Transverse colon (tissue), 4 donors: ENCODE measurements at regions not wholly inside any gene's neighbourhood (a gene's known extent, or its start where the extent isn't known, plus 50 kb on each side); places are given as distances from the start of the nearest gene placed in this dataset.

ENCODE experiments used
- DNase-seq: peaks from one replicate; pipeline ENCODE4 v3.0.0-alpha.2; 2019
- H3K27ac ChIP-seq, 4 donors: fragments of 200-600 bp; sonication (generic); 2 replicates each; pipeline ENCODE4 v1.5.1; 2016 to 2018; ENCODE audit warnings: inconsistent platforms in 4 of 4
- H3K27me3 ChIP-seq: fragments of 200-600 bp; sonication (generic); 2 replicates; pipeline ENCODE4 v1.5.1; 2017; ENCODE audit warnings: inconsistent platforms
- H3K36me3 ChIP-seq, 4 donors: fragments of 200-600 bp; sonication (generic); 2 replicates each; pipeline ENCODE4 v1.5.1; 2017 to 2019; ENCODE audit warnings: inconsistent platforms in 4 of 4
- H3K4me1 ChIP-seq, 4 donors: fragments of 200-600 bp; sonication (generic); 2 replicates each; pipeline ENCODE4 v1.5.1; 2017 to 2020; ENCODE audit warnings: inconsistent platforms in 4 of 4
- H3K4me3 ChIP-seq, 4 donors: fragments of 200-600 bp; sonication (generic); 1 replicate in 1 of 4; 2 replicates in 3 of 4; pipeline versions ENCODE4 v1.5.1 to v1.6.1; 2017 to 2019; ENCODE audit warnings: inconsistent platforms in 4 of 4
- H3K9me3 ChIP-seq, 2 donors: fragments of 200-600 bp; sonication (generic); 2 replicates each; pipeline ENCODE4 v1.5.1; 2017 to 2019; ENCODE audit warnings: inconsistent platforms in 2 of 2
- CTCF ChIP-seq, 5 experiments: fragments of 200-600 bp in 3 of 5; fragments of 450-650 bp in 2 of 5; sonication (generic) in 3 of 5; IDR thresholded peaks; 1 replicate in 2 of 5; 2 replicates in 3 of 5; pipeline ENCODE4 v1.5.1; 2016 to 2017; ENCODE audit warnings: antibody characterized with exemption in 5 of 5, inconsistent platforms in 3 of 5, mild to moderate bottlenecking in 2 of 5, moderate library complexity in 1 of 5
- EP300 ChIP-seq: sonication (generic); formaldehyde crosslinking; IDR thresholded peaks from one replicate; pipeline ENCODE4 v1.6.1; 2017; ENCODE audit warnings: antibody characterized with exemption, low read depth
- POLR2A ChIP-seq: fragments of 450-650 bp; IDR thresholded peaks from one replicate; pipeline ENCODE4 v1.6.1; 2016; ENCODE audit warnings: antibody characterized with exemption, mild to moderate bottlenecking, moderate library complexity
- POLR2AphosphoS5 ChIP-seq, 3 donors: sonication (generic); formaldehyde crosslinking; IDR thresholded peaks; one replicate each; pipeline ENCODE4 v1.6.1; 2016; ENCODE audit warnings: antibody characterized with exemption in 3 of 3
- WGBS, 2 donors: methylation state at CpG; one replicate each; pipeline ENCODE4 v1.1.5; 2018; ENCODE audit warnings: low coverage in 1 of 2; 5-methylcytosine and 5-hydroxymethylcytosine counted together
- in situ Hi-C, 4 donors: fragments of 200-750 bp; cut with MboI; loops; one replicate each; pipeline versions ENCODE4 v1.15.0 to v1.15.1; 2017; ENCODE audit warnings: low sequenced_read_pairs in 3 of 4, low pct_ligation_motif_present in 1 of 4, low pct_unique_long_range_greater_than_20kb in 1 of 4
- intact Hi-C: fragments of 100-400 bp; cut with DNase I; formaldehyde crosslinking; loops from one replicate; pipeline ENCODE4 v1.15.1; 2023; ENCODE audit warnings: low total_unique reads

GRCh38 chr13:103443604-103444003, 377.4 kb upstream of the SLC10A2 start:
- intact Hi-C loops = no loop called here
- Histone ChIP-seq H3K4me3 (no peak overlapping the region), H3K9me3 (no peaks in the 10 kb centered on the region), H3K27me3 (no peaks in the 10 kb centered on the region), H3K36me3 (no peaks in the 10 kb centered on the region), H3K4me1 (no peaks in the 10 kb centered on the region), H3K27ac (no peak overlapping the region)
- 89 to 93% methylated on average over 4 of the region's 4 CpGs for WGBS, 2 donors
- no peak for DNase-seq
- in situ Hi-C loops = no loop called here
- no peak for TF ChIP-seq EP300
- no peak for TF ChIP-seq POLR2A
- no peak for TF ChIP-seq POLR2AphosphoS5 (IDR thresholded peaks at IDR 0.05)

GRCh38 chr13:103437651-103438050, 371.4 kb upstream of the SLC10A2 start:
- intact Hi-C loops (no loop called here), in situ Hi-C loops (no loop called here)
- DNase-seq = no peak
- Histone ChIP-seq H3K27ac (no peak overlapping the region), H3K27me3 (no peaks in the 10 kb centered on the region), H3K9me3 (no peaks in the 10 kb centered on the region), H3K36me3 (no peaks in the 10 kb centered on the region), H3K4me1 (no peaks in the 10 kb centered on the region), H3K4me3 (no peak overlapping the region)
- 53 to 70% methylated on average over 1 of the region's 1 CpG for WGBS, 2 donors
- TF ChIP-seq CTCF (IDR thresholded peaks at IDR 0.05) (no peak), POLR2A (no peak), EP300 (no peak), POLR2AphosphoS5 (IDR thresholded peaks at IDR 0.05) (no peak)

GRCh38 chr13:103436057-103436654, 369.9 kb upstream of the SLC10A2 start:
- intact Hi-C loops = no loop called here

GRCh38 chr13:103431856-103432255, 365.6 kb upstream of the SLC10A2 start:
- Histone ChIP-seq H3K4me3 (no peak overlapping the region), H3K36me3 (no peaks in the 10 kb centered on the region), H3K27me3 (no peaks in the 10 kb centered on the region), H3K27ac (no peak overlapping the region), H3K4me1 (no peaks in the 10 kb centered on the region), H3K9me3 (peaks cover 0 to 3% of the 10 kb centered on the region in 2 donors)
- in situ Hi-C loops (no loop called here), intact Hi-C loops (no loop called here)
- TF ChIP-seq POLR2A (no peak), EP300 (no peak), CTCF (IDR thresholded peaks at IDR 0.05) (no peak), POLR2AphosphoS5 (IDR thresholded peaks at IDR 0.05) (no peak)
- no peak for DNase-seq
- WGBS, 2 donors = 55 to 56% methylated on average over 3 of the region's 3 CpGs

More at GRCh38 chr13:103436057-103436654, 369.9 kb upstream of the SLC10A2 start:
- Histone ChIP-seq H3K27me3 (no peaks in the 10 kb centered on the region), H3K4me3 (no peak overlapping the region), H3K9me3 (no peaks in the 10 kb centered on the region), H3K36me3 (no peaks in the 10 kb centered on the region), H3K27ac (no peak overlapping the region), H3K4me1 (no peaks in the 10 kb centered on the region)
- in situ Hi-C loops = no loop called here
- DNase-seq = no peak
- TF ChIP-seq POLR2AphosphoS5 (IDR thresholded peaks at IDR 0.05) (no peak), CTCF (IDR thresholded peaks at IDR 0.05) (no peak), POLR2A (no peak), EP300 (no peak)
- WGBS, 2 donors = 64 to 83% methylated on average over 3 to 10 of the region's 10 CpGs

- H3K27ac ChIP-seq = no peak overlapping the region
- 43 to 48% methylated on average over 4 of the region's 4 CpGs for WGBS, 2 donors
- TF ChIP-seq POLR2A = no peak
- TF ChIP-seq POLR2AphosphoS5 (IDR thresholded peaks at IDR 0.05) = no peak
- TF ChIP-seq EP300 = no peak
- TF ChIP-seq CTCF (IDR thresholded peaks at IDR 0.05) = no peak
- intact Hi-C loops (no loop called here), in situ Hi-C loops (no loop called here)
- peaks cover 0 to 3% of the 10 kb centered on the region in 2 donors for H3K9me3 ChIP-seq
- H3K27me3 ChIP-seq = no peaks in the 10 kb centered on the region
- no peak for DNase-seq
- no peak overlapping the region for H3K4me3 ChIP-seq
- no peaks in the 10 kb centered on the region for H3K4me1 ChIP-seq
- no peaks in the 10 kb centered on the region for H3K36me3 ChIP-seq
Observed at GRCh38 chr13:103430368-103430767, 364.2 kb upstream of the SLC10A2 start.
